SK-N-SH (cell line): ENCODE measurements at regions not wholly inside any gene's neighbourhood (a gene's known extent, or its start where the extent isn't known, plus 50 kb on each side); places are given as distances from the start of the nearest gene placed in this dataset.

Experiments used
- CTCF ChIA-PET: fragments of 300-600, 350-600 bp; formaldehyde crosslinking; extraction: SDS; loops from one replicate; lab custom pipeline; 2021; lab: Yijun Ruan, JAX
- POLR2A ChIA-PET: fragments of 350-600 bp; sonication (Branson Sonifier 250); formaldehyde crosslinking; extraction: SDS; loops from one replicate; lab custom pipeline; 2020; ENCODE audit warnings: antibody characterized with exemption, inconsistent platforms; lab: Yijun Ruan, JAX
- DNase-seq: peaks from one replicate; pipeline ENCODE4 v3.0.0; 2012
- H2AFZ ChIP-seq: fragments of 200-600 bp; sonication (generic); 2 replicates; pipeline ENCODE4 v1.8.1; 2016; ENCODE audit warnings: antibody characterized with exemption, mild to moderate bottlenecking, low read depth
- H3F3A ChIP-seq: fragments of 200-600 bp; sonication (generic); replicated peaks from 2 replicates; pipeline ENCODE3; 2016; ENCODE audit warnings: antibody characterized with exemption, mild to moderate bottlenecking; ENCODE audit not compliant: insufficient read depth
- H3K27ac ChIP-seq, 2 experiments: fragments of 200-500 bp in 1 of 2; fragments of 200-600 bp in 1 of 2; sonication (Bioruptor generic) in 1 of 2; sonication (generic), shearing (Covaris generic) in 1 of 2; 2 replicates each; pipeline versions ENCODE4 v1.5.1 to v1.6.1; 2014 to 2016; ENCODE audit warnings: low read depth in 2 of 2, inconsistent platforms in 1 of 2, low read length in 1 of 2, mild to moderate bottlenecking in 1 of 2, mixed read lengths in 1 of 2
- H3K27me3 ChIP-seq: fragments of 200-600 bp; sonication (generic), shearing (Covaris generic); 2 replicates; pipeline ENCODE4 v1.6.1; 2016; ENCODE audit warnings: mixed run types; ENCODE audit not compliant: insufficient read depth
- H3K36me3 ChIP-seq, 2 experiments: fragments of 200-500 bp in 1 of 2; fragments of 200-600 bp in 1 of 2; sonication (Bioruptor generic) in 1 of 2; sonication (generic) in 1 of 2; replicated peaks in 1 of 2; 2 replicates each; pipeline versions ENCODE3 to v1.5.1; 2014 to 2016; ENCODE audit warnings: low read length in 1 of 2, mild to moderate bottlenecking in 1 of 2; ENCODE audit not compliant: insufficient read depth in 2 of 2, control insufficient read depth in 1 of 2
- H3K4me1 ChIP-seq, 2 experiments: fragments of 200-500 bp in 1 of 2; fragments of 200-600 bp in 1 of 2; sonication (Bioruptor generic) in 1 of 2; sonication (generic), shearing (Covaris generic) in 1 of 2; 2 replicates each; pipeline versions ENCODE4 v1.5.1 to v1.6.1; 2014 to 2016; ENCODE audit warnings: low read depth in 1 of 2, low read length in 1 of 2, mixed run types in 1 of 2; ENCODE audit not compliant: insufficient read depth in 2 of 2, control insufficient read depth in 1 of 2
- H3K4me2 ChIP-seq: fragments of 200-600 bp; sonication (generic), shearing (Covaris generic); 2 replicates; pipeline ENCODE4 v1.6.1; 2017; ENCODE audit warnings: mixed run types
- H3K4me3 ChIP-seq, 2 experiments: fragments of 200-500 bp in 1 of 2; fragments of 200-600 bp in 1 of 2; sonication (Bioruptor generic) in 1 of 2; sonication (generic), shearing (Covaris generic) in 1 of 2; 2 replicates each; pipeline versions ENCODE4 v1.5.1 to v1.8.1; 2014 to 2016; ENCODE audit warnings: low read depth in 2 of 2, inconsistent platforms in 1 of 2, low read length in 1 of 2, mild to moderate bottlenecking in 1 of 2, mixed read lengths in 1 of 2, moderate library complexity in 1 of 2
- H3K79me2 ChIP-seq: fragments of 200-600 bp; sonication (generic); 2 replicates; pipeline ENCODE4 v1.8.1; 2017; ENCODE audit warnings: mild to moderate bottlenecking; ENCODE audit not compliant: insufficient read depth
- H3K9ac ChIP-seq: fragments of 200-600 bp; sonication (generic); 2 replicates; pipeline ENCODE4 v1.6.1; 2017; ENCODE audit warnings: mixed run types
- H3K9me2 ChIP-seq: fragments of 200-600 bp; sonication (generic); 2 replicates; pipeline ENCODE4 v1.6.1; 2017; ENCODE audit warnings: mixed run types
- H3K9me3 ChIP-seq: fragments of 200-600 bp; sonication (generic); 2 replicates; pipeline ENCODE4 v1.6.1; 2017; ENCODE audit warnings: mixed run types, mild to moderate bottlenecking, moderate library complexity
- H4K20me1 ChIP-seq: fragments of 200-600 bp; sonication (generic); 2 replicates; pipeline ENCODE4 v1.6.1; 2017; ENCODE audit warnings: mild to moderate bottlenecking, mixed run types; ENCODE audit not compliant: insufficient read depth
- ELF1 ChIP-seq: IDR thresholded peaks from 2 replicates; pipeline ENCODE4 v1.4.0; 2012
- FOSL2 ChIP-seq: IDR thresholded peaks from 2 replicates; pipeline ENCODE4 v1.4.0; 2012; ENCODE audit warnings: low read depth, mild to moderate bottlenecking, moderate library complexity, borderline replicate concordance
- FOXM1 ChIP-seq: IDR thresholded peaks from 2 replicates; pipeline ENCODE4 v1.4.0; 2012; ENCODE audit warnings: low read depth, mild to moderate bottlenecking
- GABPA ChIP-seq: IDR thresholded peaks from 2 replicates; pipeline ENCODE4 v1.4.0; 2012; ENCODE audit warnings: low read depth, mild to moderate bottlenecking
- MEF2A ChIP-seq: IDR thresholded peaks from 2 replicates; pipeline ENCODE4 v1.4.0; 2012; ENCODE audit warnings: low read depth, borderline replicate concordance
- RCOR1 ChIP-seq: fragments of 150-350 bp; IDR thresholded peaks from 2 replicates; pipeline ENCODE4 v1.6.1; 2017; ENCODE audit warnings: antibody characterized with exemption, low read length
- SIN3A ChIP-seq: IDR thresholded peaks from 2 replicates; pipeline ENCODE4 v1.6.1; 2012; ENCODE audit warnings: low read depth, mild to moderate bottlenecking, low read length, moderate library complexity, borderline replicate concordance
- TEAD4 ChIP-seq: IDR thresholded peaks from 2 replicates; pipeline ENCODE4 v1.4.0; 2012; ENCODE audit warnings: mild to moderate bottlenecking, borderline replicate concordance; ENCODE audit not compliant: insufficient read depth
- WGBS: methylation state at CpG from one replicate; pipeline ENCODE4 v1.1.6; 2017; ENCODE audit warnings: low lambda C conversion rate; 5-methylcytosine and 5-hydroxymethylcytosine counted together
- TF ChIP-seq, protein P1 (sequence below): fragments of 200-600 bp; sonication (generic); IDR thresholded peaks from 2 replicates; pipeline ENCODE4 v1.6.1; 2017; ENCODE audit warnings: antibody characterized with exemption, mild to moderate bottlenecking, moderate library complexity

GRCh38 chr18:73952296-73952946, 195.2 kb downstream of the FBXO15 start:
- H2AFZ ChIP-seq, result no peak overlapping the region
- H3K79me2 ChIP-seq, result no peaks in the 10 kb centered on the region
- no peaks in the 10 kb centered on the region for H3K9me2 ChIP-seq
- no peaks in the 10 kb centered on the region for H3K4me1 ChIP-seq
- POLR2A ChIA-PET, result no interaction called here
- WGBS, result 20% methylated on average over 7 of the region's 7 CpGs
- no peaks in the 10 kb centered on the region for H4K20me1 ChIP-seq
- no peak overlapping the region for H3K4me3 ChIP-seq
- H3F3A ChIP-seq, result no peaks in the 10 kb centered on the region
- CTCF ChIA-PET, result no interaction called here
- TF ChIP-seq SIN3A (no peak), FOSL2 (no peak)
- TF ChIP-seq, all 33 proteins: peak for 0
- Histone ChIP-seq H3K9me3 (no peaks in the 10 kb centered on the region), H3K9ac (no peak overlapping the region), H3K4me2 (no peak overlapping the region), H3K27ac (no peak overlapping the region), H3K36me3 (no peaks in the 10 kb centered on the region), H3K27me3 (peaks cover 24% of the 10 kb centered on the region; the same call in 1 of the 2 replicates)
- DNase-seq, result no peak

DNA sequence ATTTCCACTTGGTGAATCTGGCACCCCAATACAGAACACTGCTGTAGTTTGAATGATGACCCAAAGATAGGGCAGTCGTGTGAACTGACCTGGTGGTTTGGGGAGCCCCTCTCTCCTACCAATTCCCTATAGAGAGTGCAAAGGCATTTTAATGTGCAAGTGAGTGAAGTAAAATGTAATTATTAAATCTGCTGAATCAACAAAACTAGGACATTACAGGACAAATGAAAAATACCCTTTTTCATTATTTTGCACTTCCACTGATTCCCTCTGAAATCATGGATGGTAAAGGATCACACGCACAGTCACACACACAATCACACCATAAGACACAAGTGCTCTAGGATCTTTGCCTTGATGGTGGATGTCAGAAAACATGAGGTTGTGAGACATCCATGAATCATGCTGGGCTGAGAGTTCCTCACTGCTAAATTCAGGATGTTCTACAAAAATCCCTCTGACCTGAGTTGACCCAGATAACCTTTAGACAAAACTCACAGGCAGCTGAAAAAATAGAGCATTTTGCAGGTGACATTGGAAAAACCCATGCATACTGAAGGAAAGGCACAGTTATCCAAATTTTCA, 197.4 kb downstream of the FBXO15 start:
- Histone ChIP-seq H2AFZ (no peak overlapping the region), H3K9ac (no peak overlapping the region), H4K20me1 (no peaks in the 10 kb centered on the region), H3K36me3 (no peaks in the 10 kb centered on the region), H3K4me3 (no peak overlapping the region), H3K27me3 (peaks cover 18% of the 10 kb centered on the region; the same call in 1 of the 2 replicates), H3K27ac (no peak overlapping the region), H3K79me2 (no peaks in the 10 kb centered on the region), H3K4me1 (no peaks in the 10 kb centered on the region), H3K9me2 (no peaks in the 10 kb centered on the region), H3F3A (no peaks in the 10 kb centered on the region), H3K9me3 (no peaks in the 10 kb centered on the region), H3K4me2 (no peak overlapping the region)
- no peak for TF ChIP-seq RCOR1
- ChIA-PET CTCF (no interaction called here), POLR2A (no interaction called here)
- WGBS, result 9% methylated on average over 2 of the region's 2 CpGs
- DNase-seq, result no peak

- H3K4me3 ChIP-seq, result no peak overlapping the region
- no peak overlapping the region for H3K9ac ChIP-seq
- no peaks in the 10 kb centered on the region for H3K79me2 ChIP-seq
- no peak overlapping the region for H3K27ac ChIP-seq
- no peaks in the 10 kb centered on the region for H3K36me3 ChIP-seq
- no peaks in the 10 kb centered on the region for H3F3A ChIP-seq
- ChIA-PET CTCF (interaction anchor here (1.9 kb wide), 1 partner anchor 31 kb away, joined by 9 read pairs; no protein-coding TSS in a partner anchor), POLR2A (no interaction called here)
- 29% methylated on average over 3 of the region's 3 CpGs for WGBS
- no peak overlapping the region for H2AFZ ChIP-seq
- no peaks in the 10 kb centered on the region for H3K9me2 ChIP-seq
- no peaks in the 10 kb centered on the region for H4K20me1 ChIP-seq
- no peak overlapping the region for H3K4me2 ChIP-seq
- DNase-seq, result no peak
- H3K27me3 ChIP-seq, result peaks cover 5% of the 10 kb centered on the region; the same call in 1 of the 2 replicates
- H3K4me1 ChIP-seq, result no peaks in the 10 kb centered on the region
- no peaks in the 10 kb centered on the region for H3K9me3 ChIP-seq
- TF ChIP-seq TEAD4, result no peak
- TF ChIP-seq, protein P1, sequence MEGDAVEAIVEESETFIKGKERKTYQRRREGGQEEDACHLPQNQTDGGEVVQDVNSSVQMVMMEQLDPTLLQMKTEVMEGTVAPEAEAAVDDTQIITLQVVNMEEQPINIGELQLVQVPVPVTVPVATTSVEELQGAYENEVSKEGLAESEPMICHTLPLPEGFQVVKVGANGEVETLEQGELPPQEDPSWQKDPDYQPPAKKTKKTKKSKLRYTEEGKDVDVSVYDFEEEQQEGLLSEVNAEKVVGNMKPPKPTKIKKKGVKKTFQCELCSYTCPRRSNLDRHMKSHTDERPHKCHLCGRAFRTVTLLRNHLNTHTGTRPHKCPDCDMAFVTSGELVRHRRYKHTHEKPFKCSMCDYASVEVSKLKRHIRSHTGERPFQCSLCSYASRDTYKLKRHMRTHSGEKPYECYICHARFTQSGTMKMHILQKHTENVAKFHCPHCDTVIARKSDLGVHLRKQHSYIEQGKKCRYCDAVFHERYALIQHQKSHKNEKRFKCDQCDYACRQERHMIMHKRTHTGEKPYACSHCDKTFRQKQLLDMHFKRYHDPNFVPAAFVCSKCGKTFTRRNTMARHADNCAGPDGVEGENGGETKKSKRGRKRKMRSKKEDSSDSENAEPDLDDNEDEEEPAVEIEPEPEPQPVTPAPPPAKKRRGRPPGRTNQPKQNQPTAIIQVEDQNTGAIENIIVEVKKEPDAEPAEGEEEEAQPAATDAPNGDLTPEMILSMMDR, result no peak
- no peak for TF ChIP-seq MEF2A
- no peak for TF ChIP-seq FOXM1
- no peak for TF ChIP-seq ELF1
- TF ChIP-seq FOSL2, result no peak
- no peak for TF ChIP-seq GABPA
These were observed 199.1 kb downstream of the FBXO15 start for GRCh38 chr18:73948497-73948896.
